Amygdala (tissue), 56 donors: ENCODE measurements at regions not wholly inside any gene's neighbourhood (a gene's known extent, or its start where the extent isn't known, plus 50 kb on each side); places are given as distances from the start of the nearest gene placed in this dataset.
"Not testable (repeated sequence)": the region's sequence is repeated elsewhere in the genome, so short reads cannot be mapped to it uniquely, and the experiment has no call there.

Experiments used
- DNase-seq, 56 donors: peaks; one replicate each; lab custom pipeline; 2025; lab: John Stamatoyannopoulos, UW

DNA sequence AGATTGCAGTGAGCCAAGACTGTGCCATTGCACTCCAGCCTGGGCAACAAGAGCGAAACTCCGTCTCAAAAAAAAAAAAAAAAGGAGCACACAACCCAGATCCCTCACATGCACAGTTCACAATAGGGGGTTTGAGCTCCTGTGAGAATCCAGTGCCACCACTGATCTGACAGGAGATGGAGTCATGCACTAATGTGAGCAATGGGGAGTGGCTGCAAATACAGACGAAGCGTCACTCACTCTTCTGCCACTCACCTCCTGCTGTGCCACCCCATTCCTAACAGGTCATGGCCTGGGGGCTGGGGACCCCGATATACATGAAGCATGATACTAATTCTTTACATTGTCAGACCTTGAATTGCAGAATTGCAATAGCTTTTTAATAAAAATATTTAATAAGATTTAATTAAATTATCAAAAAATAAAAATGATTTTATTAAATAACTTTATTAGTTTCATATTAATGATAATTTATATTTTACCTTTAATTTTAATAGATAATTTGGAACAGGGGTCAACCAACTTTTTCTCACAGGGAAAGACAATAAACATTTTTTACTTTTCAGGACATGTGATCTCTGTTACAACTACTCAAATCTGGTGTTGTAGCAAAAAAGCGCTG, 171.4 kb downstream of the COPRS start:
- DNase-seq = no peak

DNA sequence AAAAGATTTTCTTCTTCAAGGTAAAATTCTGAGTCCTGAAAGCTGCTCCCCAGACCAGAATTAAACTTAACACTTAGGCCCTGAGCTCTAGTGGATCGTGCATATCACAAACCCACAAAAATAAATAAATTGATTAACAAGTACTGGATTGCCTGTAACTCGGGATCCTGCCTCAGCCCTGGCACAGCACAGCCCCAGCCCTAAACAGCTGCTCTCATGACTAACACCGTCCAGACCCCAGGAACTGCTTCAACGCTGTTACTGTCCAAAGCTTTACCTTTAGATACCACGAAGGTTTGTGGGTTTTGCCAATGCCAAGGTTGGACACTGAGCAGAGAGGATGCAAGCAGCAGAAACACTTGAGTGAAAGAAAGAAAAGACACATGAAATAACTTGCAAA, 172.5 kb downstream of the COPRS start:
- no peak for DNase-seq

DNA sequence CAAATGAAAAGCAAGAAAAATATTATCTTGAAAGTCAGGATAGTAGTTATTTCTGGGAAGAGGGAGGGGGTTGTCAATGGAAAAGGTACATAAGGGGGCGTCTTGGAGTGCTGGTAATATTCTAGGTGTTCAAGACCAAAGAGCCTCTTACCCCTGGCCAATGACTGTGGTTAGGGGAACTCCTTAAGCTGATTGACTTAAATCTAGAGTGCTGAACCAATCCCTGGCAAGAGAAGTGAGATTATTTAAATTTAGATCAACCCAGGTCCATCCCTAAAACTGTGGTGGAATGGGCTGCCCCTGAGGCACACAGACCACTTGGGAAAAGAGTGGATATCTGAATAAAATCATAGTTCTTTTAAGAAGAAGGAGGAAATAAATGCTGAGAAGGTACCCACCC, 174.1 kb downstream of the COPRS start:
- no peak for DNase-seq

DNA sequence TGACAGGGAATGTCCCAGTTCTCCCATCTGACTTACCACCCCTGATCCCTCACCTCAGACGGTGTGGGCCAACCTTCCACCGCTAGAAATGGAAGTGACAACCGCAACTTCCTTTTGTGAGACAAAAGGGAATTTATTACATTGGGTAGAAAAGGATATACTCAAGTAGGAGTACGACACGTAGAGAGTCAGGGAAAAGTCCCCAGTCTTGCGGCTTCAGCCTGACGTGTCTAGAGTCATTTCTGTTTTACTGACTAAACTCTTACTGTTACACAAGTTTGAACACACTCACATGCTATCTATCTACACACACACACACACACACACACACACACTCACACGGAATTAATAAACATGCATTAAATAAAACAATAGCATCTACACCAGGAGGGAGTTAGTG, 178.9 kb downstream of the COPRS start:
- no peak for DNase-seq

DNA sequence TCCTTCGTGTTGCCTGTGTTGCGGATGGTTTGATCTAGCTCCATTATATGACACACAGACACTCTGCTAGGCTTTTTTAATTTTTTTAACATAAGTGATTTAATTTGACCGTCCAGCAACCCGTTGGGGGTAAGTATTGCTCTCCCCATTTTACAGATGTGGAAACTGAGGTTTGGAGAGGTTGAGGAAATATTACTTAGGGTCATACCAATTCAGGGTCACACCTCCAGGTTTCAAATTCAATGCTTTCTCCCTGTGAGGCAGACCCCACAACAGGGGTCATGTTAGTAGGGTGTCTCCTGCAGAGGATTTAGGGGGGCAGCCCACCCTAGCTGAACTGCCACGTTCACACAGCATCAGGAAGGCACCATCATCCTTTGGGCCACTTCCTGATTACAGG, 179.4 kb downstream of the COPRS start:
- DNase-seq = no peak

DNA sequence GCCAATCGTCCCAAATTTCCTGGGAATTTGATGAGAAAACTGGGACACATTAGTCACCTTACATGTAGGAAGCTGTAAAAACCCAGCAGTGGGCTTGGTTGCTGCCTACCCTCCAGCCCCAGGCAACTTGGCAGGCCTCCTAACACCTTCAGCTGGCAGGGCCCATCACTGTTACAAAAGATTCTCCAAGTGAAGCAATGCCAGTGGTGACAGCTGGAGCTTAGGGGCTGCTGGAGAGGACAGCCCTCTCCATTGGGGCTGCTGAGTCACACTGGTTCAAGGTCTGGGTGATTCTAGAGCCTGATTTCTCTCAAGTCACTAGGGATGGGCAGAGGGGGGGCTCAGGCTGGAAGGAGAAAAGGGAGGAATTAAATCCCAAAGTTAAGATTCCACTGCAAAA, 180.6 kb downstream of the COPRS start:
- no peak for DNase-seq

DNA sequence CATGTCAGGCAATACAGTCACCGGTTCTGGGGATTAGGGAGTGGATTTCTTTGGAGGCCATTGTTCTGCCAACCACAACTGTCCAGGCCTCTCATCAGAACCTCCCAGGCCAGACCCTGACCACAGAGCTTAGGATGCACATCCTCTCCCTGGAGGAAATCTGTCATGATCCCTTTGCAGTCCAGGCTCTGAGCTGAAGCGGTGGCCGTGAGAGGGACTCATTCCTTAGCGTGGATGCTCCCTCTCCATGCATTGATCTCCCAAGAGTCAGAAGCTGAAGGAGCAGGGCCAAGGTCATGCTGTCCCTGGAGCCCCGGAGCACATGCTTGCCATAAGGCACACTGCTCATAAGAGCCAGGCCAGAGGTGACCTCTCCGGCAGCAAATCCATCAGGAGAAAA, 181.4 kb downstream of the COPRS start:
- DNase-seq = no peak

DNA sequence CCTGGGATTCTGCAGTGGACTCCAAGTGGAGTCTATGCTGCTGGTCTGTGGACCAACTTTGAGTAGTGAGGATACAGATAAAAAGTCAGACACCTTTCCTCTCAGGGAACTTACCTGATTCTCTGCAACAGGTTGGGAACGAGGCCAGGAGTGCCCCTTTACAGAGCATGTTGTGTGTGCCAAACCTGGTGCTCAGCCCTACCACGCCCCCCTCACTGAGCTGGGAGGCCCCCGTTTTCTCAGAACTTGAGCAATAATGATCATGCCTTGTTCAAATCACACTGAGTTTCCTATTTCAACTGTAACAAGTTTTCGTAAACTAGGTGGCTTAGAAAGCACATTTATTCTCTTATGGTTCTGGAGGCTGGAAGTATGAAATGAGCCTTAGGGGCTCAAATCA, 182.0 kb downstream of the COPRS start:
- DNase-seq = no peak

DNA sequence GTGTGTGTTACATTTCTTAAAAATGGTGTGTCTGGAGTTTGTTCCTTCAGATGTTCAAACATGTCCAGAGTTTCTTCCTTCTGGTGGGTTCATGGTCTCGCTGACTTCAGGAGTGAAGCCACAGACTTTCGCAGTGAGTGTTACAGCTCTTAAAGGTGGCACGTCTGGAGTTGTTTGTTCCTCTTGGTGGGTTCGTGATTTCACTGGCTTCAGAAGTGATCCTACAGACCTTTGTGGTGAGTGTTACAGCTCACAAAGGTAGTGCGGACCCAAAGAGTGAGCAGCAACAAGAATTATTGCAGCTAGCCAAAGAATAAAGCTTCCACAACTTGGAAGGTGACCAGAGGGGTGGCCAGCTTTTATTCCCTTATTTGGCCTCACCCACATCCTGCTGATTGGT, 183.7 kb downstream of the COPRS start:
- DNase-seq = not testable (repeated sequence)

DNA sequence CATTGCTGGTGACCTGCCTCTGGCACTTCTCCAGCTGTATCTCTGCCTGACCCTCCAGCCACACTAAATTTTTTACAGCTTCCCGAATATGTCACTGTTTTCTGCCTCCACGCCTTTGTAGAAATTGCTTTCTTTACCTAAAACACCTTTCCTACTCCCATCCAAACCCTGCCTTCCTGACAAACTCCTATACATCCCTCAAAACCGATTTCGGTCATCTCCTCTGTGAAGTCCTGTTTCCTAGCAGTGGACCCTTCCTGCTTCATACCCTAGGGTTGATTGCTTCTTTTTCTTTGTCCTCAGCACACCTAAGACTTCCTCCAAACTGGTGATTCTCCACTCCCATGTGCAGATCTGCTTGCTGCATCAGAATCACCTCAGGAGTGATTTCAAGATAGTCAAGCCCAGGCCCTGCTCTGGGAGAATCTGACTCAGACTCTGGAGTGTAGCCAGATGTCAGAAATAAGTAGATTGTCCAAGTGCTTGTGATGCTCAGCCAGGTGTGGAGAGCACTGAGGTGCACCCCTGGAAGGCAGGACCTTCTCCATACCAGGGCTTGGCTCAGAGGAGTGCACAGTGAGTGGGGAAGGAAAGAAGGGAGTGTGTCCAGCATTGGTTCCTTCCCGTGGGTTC, 184.2 kb downstream of the COPRS start:
- no peak for DNase-seq

DNA sequence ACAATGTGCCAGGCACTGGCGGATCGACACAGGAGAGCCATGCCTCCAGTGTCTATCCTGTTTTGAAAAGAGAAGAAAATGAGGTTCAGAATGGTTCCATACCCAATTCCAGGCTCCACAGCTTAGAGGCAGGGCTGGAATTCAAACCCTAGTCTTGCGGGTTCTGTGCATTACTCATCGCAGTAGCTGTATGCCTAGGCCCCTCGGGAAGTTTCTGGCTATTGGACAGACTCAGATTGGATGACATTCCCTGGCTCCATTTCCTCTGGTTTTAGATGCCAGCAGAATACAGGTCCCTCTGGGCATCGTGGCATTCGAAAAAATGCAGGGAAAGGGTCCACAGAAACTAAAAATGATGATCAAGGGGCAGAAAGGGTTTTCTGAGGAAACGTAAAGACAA, 184.7 kb downstream of the COPRS start:
- DNase-seq = no peak

DNA sequence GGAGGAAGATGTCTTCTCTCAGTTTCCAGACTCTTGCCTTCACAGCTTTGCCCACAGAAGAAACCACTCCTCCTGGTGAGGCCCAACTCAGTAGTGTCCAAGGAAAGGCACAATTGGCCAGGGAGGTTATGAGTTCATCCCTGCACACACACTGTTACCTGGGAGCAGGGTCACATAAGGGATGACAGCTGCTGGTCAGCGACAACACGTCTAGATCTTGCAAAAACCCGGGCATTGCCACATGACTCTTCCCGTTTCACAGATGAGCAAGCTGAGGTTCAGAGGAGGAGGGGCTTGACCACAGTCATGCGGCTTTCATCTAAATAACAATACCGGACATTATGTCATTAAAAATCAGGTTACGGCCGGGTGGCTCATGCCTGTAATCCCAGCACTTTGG, 186.0 kb downstream of the COPRS start:
- no peak for DNase-seq

DNA sequence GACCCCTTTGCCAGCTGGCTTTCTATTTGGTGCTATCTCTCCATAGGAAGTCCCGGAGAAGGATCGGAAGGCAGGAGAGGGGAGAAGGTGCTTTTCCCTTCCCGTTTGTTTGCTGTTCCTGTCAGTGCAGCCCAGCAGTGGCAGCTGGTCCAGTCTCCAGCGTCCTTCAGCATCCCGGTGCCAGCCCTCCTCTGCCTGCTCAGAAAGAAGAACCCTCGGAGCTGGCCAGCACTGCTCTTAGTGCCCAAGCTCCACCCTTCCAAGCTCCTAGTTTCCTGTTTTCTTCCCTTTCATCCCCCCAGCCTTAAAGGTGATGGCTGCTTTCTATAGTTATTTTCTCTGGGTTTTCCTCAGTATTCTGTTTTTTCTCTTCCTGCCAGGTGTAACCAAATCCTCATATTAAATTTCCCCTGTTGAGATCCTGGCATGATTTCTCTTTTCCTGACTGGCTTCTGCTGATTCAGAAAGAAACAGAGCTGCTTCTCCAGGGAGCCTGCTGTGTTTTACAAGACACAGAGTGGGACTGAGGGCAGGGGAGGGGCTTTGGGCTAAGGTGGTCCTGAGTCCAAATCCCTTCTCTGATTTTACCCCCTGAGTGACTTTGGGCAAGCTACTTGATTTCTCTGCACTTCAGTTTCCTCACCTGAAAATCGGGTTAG, 186.8 kb downstream of the COPRS start:
- DNase-seq = no peak

DNA sequence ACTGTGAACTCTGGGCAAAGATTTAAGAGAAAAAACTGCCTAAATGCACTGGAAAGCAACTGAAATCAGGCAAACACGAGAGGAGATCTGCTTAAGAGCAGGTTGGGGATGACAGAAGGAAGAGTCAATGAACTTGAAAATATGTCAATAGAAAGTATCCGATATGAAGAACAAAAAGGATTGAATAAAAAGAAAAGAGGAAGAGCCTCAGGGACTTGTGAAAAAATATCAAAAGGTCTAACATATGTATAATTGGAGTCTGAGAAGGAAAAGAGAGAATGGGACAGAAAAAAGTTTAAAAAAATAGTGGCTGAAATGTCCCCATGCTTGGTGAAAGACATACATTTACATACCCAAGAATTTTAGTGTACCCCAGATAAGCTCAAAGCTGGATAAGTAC, 195.5 kb downstream of the COPRS start:
- DNase-seq = no peak

DNA sequence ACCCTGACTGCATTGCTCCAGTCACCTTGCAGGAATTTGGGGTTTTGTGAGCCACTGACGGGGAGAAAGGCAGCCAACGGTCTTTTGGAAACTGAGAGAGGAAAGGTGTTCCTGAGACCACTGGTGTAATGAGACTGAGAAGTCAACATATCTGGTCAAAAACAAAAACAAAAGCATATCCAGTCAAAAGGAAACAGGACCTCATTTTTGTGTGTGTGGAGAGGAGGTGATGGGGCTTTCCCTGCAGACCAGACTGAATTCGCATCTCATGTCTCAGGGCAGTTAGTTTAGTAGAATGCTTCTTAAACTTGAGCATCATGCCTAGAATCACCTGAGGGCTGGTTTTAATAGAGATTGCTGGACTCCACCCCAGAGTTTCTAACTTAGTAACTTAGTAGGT, 198.4 kb downstream of the COPRS start:
- no peak for DNase-seq

DNA sequence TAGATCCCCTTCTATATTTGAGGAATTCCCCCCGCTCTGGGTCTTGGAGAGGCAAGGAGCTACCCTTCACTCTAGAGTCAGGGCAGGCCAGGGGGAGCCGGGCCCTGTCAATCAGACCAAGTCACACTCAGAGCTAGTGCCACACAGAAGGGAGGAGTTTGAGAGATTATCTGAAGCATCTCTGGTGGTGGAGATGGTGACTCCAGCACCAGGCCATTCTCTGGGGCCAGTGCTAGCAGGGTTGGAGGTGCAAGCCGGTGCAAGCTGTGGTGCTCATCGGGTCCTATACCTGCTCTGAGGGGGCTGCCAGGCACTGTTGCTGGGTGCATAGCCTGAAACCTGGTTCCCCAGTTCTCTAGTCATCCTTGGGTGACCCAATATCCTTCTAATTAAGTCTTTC, 201.2 kb downstream of the COPRS start:
- DNase-seq = no peak

DNA sequence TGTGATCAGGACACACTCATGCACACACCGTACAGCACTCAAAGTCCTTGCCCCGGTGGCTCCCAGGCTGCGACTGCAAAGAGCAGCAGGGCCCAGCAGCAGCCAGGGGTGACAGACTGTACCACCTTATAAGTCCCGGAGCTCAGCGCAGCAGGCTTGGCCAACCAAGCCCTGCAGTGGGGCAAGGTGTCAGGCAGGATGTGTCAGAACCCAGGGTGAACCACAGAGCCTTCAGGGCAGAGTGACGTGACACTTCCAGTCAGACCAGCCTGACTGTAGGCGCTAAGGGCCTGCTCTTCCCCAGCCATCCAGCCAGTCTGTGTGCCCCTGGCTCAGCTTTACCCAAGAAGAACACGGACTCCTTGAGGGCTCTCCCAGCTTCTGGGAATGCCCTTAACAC, 204.1 kb downstream of the COPRS start:
- DNase-seq = no peak

DNA sequence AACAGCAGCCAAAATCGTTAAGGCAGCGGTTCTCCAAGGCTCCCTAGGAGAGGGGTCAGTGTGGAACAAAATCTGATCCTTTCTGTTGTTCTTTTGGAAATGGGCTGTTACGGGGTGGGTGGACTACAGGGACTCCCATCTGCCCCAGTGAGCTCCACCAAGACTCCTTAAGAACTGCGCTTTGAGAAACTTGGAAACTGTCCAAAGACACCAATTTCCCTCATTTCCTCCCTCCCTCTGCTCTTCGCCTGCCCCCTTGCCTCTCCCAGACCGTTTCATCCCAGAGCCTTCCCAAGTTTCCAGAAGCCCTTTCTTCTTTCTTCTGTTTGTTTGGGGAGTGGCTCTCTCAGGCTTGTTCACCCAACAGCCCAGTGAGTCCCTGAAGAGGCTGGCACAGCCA, 205.4 kb downstream of the COPRS start:
- no peak for DNase-seq

DNA sequence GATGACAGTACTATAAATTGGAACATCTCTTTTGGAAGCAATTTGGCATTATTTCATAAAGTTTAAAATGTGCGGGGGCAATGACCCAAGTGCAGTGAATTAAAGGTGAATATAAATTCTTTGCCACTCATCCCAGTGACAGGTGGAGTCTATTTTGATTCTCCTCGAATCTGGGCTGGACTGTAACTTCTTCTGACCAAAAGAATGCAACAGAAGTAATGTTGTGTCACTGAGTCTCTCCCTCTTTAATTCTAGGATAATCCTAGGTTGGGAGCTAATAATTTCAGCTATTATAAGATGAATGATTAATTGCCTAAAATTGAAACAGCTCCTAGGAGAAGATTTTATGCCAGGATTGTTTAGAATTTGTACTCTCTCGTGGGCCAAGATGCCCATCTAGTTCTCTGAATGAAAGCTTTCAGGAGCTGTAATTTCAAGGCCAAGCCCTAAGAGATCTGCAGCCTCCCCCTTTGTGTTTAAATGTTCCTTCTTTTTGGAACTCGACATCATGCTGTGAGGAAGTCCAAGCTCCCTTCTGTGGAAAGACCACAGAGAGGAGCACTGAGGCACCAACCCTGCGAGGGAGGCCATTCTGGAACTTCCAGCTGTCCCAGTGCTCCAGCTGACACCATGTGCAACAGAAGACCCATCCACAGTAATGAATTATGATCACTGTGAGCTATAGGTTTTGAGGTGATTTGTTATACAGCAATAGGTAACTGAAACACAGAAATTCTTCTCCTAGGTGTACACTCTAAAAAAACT, 208.1 kb downstream of the COPRS start:
- DNase-seq = no peak

DNA sequence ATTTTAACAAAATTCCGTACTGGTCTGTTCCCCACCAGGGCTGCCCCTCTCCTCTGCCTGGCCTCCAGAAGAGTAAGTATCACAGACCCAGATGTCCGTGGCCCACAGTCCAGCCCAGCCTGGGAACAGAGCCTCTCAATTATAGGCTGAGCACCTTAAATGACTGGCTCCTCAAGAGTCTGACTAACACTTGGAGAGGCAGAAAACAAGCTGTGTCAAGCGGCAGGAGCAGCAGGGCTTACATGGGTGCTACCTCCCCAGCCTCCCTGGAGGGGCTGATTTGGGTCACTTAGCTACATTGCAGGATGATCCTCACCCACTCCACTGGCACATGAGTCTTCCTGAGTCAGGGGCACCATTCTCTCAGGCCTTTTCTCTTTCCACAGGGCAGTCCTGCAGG, 209.7 kb downstream of the COPRS start:
- DNase-seq = no peak

DNA sequence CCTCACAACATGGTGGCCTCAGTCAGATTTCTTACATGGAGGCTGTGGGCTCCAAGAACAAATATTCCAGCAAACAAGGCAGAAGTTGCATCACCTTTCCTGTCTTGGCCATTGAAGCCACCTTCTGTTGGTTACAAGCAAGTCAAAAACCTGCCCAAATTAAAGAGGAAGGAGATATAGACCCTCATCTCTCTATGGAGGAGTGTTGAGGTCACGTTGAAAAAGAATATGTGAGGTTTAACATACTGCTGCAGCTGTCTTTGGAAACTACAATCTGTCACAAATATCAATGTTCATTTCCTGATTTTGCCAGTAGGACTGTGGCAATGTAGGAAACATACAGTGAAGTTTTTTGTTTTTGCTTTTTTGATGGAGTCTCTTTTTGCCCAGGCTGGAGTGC, 211.4 kb downstream of the COPRS start:
- DNase-seq = no peak

DNA sequence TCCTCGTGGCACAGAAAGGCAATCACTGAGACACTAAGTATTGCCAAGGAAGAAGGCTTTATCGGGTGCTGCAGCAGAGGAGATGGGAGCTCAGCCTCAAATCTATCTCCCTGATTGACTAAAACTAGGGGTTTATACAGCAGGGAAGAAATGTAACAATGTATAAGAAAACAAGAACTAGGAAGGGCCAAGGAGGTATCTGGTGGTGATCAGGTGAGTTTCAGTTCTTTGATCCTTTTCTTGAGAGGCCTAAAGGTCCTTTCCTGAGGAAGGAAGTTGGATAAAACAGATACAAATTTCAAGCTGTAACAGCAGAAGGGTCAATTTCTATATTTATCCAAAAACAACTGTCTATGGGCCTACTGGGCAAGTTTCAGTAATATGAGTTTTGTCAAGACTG, 212.4 kb downstream of the COPRS start:
- no peak for DNase-seq
